ENCODE measurements at regions not wholly inside any gene's neighbourhood (a gene's known extent, or its start where the extent isn't known, plus 50 kb on each side); places are given as distances from the start of the nearest gene placed in this dataset.
"Not testable (repeated sequence)": the region's sequence is repeated elsewhere in the genome, so short reads cannot be mapped to it uniquely, and the experiment has no call there.

DNA sequence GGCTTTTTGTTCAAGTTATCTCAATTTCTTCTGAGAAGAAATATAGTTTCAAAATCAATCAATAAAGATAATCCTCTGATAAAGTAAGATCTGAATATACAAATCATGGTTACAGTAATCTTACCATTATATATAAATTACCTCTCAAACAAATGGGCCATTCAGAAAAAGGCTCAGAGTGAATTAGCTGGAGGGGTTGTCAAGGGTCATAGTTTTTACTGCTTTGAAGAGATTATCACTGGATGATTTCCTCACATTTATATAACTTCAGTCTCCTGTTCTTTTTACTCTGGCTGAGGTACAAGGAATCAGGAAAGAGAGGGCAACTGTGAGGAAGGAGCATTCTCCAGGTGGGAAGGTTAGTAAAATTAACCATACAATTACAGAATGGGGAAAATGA is 148.6 kb upstream of the ELL2 start:
- Histone ChIP-seq H3K4me1 (ENCODE audit: control insufficient read depth, insufficient read depth, low read length) (peaks cover 8% of the 10 kb centered on the region; the same call in 1 of the 2 replicates), H3K27me3 (ENCODE audit: control insufficient read depth, insufficient read depth, low read length) (no peaks in the 10 kb centered on the region), H3K9me3 (ENCODE audit: control insufficient read depth, insufficient read depth, low read depth, low read length) (no peaks in the 10 kb centered on the region), H3K4me3 (ENCODE audit: low read depth in 2 of 2, low read length in 2 of 2) (no peak overlapping the region), H3K36me3 (ENCODE audit: control insufficient read depth, insufficient read depth, low read length) (no peaks in the 10 kb centered on the region), H3K27ac (ENCODE audit: low read length) (peak overlapping the region; percentile 37)
- intact Hi-C loops (cut with micrococcal nuclease; ENCODE audit: unreplicated experiment): no loop called here
- ATAC-seq (no peak), DNase-seq (ENCODE audit: low read depth, low spot score) (no peak)
- BruUV-seq (replicated peaks): no TSS peak
- in situ Hi-C loops (cut with HindIII; ENCODE audit: low pct_unique_long_range_greater_than_20kb, low sequenced_read_pairs): no loop called here
- TF ChIP-seq TCF7L2 (IDR thresholded peaks at IDR 0.05; ENCODE audit: low read depth, low read length) (peak; percentile 42; the same call in 1 of the 2 replicates), POLR2AphosphoS5 (IDR thresholded peaks at IDR 0.05; ENCODE audit: low read depth, low read length) (no peak)
- ChIA-PET POLR2A (no interaction called here), CTCF (no interaction called here)

DNA sequence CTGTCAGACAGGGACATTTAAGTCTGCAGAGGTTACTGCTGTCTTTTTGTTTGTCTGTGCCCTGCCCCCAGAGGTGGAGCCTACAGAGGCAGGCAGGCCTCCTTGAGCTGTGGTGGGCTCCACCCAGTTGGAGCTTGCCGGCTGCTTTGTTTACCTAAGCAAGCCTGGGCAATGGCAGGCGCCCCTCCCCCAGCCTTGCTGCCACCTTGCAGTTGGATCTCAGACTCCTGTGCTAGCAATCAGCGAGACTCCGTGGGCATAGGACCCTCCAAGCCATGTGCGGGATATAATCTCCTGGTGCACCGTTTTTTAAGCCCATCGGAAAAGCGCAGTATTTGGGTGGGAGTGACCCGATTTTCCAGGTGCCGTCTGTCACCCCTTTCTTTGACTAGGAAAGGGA is 147.0 kb upstream of the ELL2 start:
- ATAC-seq; in situ Hi-C loops (cut with HindIII; ENCODE audit: low pct_unique_long_range_greater_than_20kb, low sequenced_read_pairs); DNase-seq (ENCODE audit: low read depth, low spot score); H3K4me1 ChIP-seq (ENCODE audit: control insufficient read depth, insufficient read depth, low read length); H3K27me3 ChIP-seq (ENCODE audit: control insufficient read depth, insufficient read depth, low read length); H3K27ac ChIP-seq (ENCODE audit: low read length); intact Hi-C loops (cut with micrococcal nuclease; ENCODE audit: unreplicated experiment); H3K4me3 ChIP-seq (ENCODE audit: low read depth in 2 of 2, low read length in 2 of 2); CTCF ChIA-PET; H3K36me3 ChIP-seq (ENCODE audit: control insufficient read depth, insufficient read depth, low read length); BruUV-seq (replicated peaks); H3K9me3 ChIP-seq (ENCODE audit: control insufficient read depth, insufficient read depth, low read depth, low read length); POLR2A ChIA-PET: not testable (repeated sequence)

DNA sequence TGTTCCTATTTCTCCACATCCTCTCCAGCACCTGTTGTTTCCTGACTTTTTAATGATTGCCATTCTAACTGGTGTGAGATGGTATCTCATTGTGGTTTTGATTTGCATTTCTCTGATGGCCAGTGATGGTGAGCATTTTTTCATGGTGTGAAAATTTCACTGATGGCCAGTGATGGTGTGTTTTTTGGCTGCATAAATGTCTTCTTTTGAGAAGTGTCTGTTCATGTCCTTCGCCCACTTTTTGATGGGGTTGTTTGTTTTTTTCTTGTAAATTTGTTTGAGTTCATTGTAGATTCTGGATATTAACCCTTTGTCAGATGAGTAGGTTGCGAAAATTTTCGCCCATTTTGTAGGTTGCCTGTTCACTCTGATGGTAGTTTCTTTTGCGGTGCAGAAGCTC is 142.2 kb upstream of the ELL2 start:
- H3K36me3 ChIP-seq (ENCODE audit: control insufficient read depth, insufficient read depth, low read length); intact Hi-C loops (cut with micrococcal nuclease; ENCODE audit: unreplicated experiment); H3K27ac ChIP-seq (ENCODE audit: low read length); DNase-seq (ENCODE audit: low read depth, low spot score); ATAC-seq; BruUV-seq (replicated peaks); in situ Hi-C loops (cut with HindIII; ENCODE audit: low pct_unique_long_range_greater_than_20kb, low sequenced_read_pairs); H3K27me3 ChIP-seq (ENCODE audit: control insufficient read depth, insufficient read depth, low read length); H3K4me1 ChIP-seq (ENCODE audit: control insufficient read depth, insufficient read depth, low read length); H3K4me3 ChIP-seq (ENCODE audit: low read depth in 2 of 2, low read length in 2 of 2); POLR2A ChIA-PET; CTCF ChIA-PET; H3K9me3 ChIP-seq (ENCODE audit: control insufficient read depth, insufficient read depth, low read depth, low read length): not testable (repeated sequence)

DNA sequence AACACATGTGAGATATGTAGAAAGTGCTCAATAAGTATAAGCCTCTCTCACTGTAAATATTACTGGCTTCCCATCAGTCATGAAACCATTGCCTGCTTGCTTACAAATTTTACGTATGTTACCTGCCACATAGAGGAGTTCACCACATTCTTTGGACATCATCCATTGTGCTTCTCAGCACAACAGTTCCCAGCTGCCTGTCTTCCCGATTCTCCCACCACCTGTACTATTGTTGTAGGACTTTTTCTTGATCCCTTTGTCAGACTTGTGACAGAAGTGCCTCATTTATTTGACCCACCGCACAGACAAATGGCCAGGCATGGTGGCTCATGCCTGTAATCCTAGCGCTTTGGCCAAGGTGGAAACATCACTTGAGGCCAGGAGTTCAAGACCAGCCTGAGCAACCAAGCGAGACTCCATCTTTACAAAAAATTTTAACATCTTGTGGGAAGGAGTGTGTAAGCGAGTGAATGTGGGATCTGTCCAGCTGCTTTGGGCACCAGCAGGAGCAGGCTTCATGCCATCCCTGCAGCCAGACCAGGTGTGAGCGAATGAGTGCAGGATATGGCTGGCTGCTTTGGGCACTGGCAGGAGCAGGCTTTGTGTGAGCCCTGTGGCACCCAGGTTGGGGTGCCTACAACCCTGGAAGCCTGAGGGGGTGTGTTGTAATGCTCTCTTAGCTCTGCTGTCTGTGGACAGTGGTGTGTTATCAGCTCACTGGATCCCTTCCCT is 139.9 kb upstream of the ELL2 start:
- H3K4me1 ChIP-seq (ENCODE audit: control insufficient read depth, insufficient read depth, low read length): no peaks in the 10 kb centered on the region
- intact Hi-C loops (cut with micrococcal nuclease; ENCODE audit: unreplicated experiment): no loop called here

More for the DNA sequence above, 139.9 kb upstream of the ELL2 start:
- H3K9me3 ChIP-seq (ENCODE audit: control insufficient read depth, insufficient read depth, low read depth, low read length): no peaks in the 10 kb centered on the region
- no TSS peak for BruUV-seq (replicated peaks)
- in situ Hi-C loops (cut with HindIII; ENCODE audit: low pct_unique_long_range_greater_than_20kb, low sequenced_read_pairs): no loop called here
- ChIA-PET POLR2A (no interaction called here), CTCF (interaction anchor here (0.6 kb wide), 1 partner anchor 1031 kb away, joined by 3 read pairs; no protein-coding TSS in a partner anchor)
- no peaks in the 10 kb centered on the region for H3K36me3 ChIP-seq (ENCODE audit: control insufficient read depth, insufficient read depth, low read length)
- no peak for ATAC-seq
- H3K27me3 ChIP-seq (ENCODE audit: control insufficient read depth, insufficient read depth, low read length): no peaks in the 10 kb centered on the region
- H3K27ac ChIP-seq (ENCODE audit: low read length): peak overlapping the region; percentile 41; the same call in 1 of the 2 replicates
- TF ChIP-seq, protein P1, sequence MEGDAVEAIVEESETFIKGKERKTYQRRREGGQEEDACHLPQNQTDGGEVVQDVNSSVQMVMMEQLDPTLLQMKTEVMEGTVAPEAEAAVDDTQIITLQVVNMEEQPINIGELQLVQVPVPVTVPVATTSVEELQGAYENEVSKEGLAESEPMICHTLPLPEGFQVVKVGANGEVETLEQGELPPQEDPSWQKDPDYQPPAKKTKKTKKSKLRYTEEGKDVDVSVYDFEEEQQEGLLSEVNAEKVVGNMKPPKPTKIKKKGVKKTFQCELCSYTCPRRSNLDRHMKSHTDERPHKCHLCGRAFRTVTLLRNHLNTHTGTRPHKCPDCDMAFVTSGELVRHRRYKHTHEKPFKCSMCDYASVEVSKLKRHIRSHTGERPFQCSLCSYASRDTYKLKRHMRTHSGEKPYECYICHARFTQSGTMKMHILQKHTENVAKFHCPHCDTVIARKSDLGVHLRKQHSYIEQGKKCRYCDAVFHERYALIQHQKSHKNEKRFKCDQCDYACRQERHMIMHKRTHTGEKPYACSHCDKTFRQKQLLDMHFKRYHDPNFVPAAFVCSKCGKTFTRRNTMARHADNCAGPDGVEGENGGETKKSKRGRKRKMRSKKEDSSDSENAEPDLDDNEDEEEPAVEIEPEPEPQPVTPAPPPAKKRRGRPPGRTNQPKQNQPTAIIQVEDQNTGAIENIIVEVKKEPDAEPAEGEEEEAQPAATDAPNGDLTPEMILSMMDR (IDR thresholded peaks at IDR 0.05): no peak
- TF ChIP-seq, protein P2, sequence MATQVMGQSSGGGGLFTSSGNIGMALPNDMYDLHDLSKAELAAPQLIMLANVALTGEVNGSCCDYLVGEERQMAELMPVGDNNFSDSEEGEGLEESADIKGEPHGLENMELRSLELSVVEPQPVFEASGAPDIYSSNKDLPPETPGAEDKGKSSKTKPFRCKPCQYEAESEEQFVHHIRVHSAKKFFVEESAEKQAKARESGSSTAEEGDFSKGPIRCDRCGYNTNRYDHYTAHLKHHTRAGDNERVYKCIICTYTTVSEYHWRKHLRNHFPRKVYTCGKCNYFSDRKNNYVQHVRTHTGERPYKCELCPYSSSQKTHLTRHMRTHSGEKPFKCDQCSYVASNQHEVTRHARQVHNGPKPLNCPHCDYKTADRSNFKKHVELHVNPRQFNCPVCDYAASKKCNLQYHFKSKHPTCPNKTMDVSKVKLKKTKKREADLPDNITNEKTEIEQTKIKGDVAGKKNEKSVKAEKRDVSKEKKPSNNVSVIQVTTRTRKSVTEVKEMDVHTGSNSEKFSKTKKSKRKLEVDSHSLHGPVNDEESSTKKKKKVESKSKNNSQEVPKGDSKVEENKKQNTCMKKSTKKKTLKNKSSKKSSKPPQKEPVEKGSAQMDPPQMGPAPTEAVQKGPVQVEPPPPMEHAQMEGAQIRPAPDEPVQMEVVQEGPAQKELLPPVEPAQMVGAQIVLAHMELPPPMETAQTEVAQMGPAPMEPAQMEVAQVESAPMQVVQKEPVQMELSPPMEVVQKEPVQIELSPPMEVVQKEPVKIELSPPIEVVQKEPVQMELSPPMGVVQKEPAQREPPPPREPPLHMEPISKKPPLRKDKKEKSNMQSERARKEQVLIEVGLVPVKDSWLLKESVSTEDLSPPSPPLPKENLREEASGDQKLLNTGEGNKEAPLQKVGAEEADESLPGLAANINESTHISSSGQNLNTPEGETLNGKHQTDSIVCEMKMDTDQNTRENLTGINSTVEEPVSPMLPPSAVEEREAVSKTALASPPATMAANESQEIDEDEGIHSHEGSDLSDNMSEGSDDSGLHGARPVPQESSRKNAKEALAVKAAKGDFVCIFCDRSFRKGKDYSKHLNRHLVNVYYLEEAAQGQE (IDR thresholded peaks at IDR 0.05; ENCODE audit: insufficient read depth in 1 of 2, low read depth in 2 of 2, low read length in 1 of 2): no peak
- TF ChIP-seq POLR2AphosphoS5 (IDR thresholded peaks at IDR 0.05; ENCODE audit: low read depth, low read length) (no peak), SIN3A (IDR thresholded peaks at IDR 0.05; ENCODE audit: borderline replicate concordance, insufficient read depth, low read depth, low read length) (no peak), TCF7L2 (IDR thresholded peaks at IDR 0.05; ENCODE audit: low read depth, low read length) (no peak)
- H3K4me3 ChIP-seq (ENCODE audit: low read depth in 2 of 2, low read length in 2 of 2): no peak overlapping the region
- DNase-seq (ENCODE audit: low read depth, low spot score): no peak
